ENCODE measurements at regions not wholly inside any gene's neighbourhood (a gene's known extent, or its start where the extent isn't known, plus 50 kb on each side); places are given as distances from the start of the nearest gene placed in this dataset.

DNA sequence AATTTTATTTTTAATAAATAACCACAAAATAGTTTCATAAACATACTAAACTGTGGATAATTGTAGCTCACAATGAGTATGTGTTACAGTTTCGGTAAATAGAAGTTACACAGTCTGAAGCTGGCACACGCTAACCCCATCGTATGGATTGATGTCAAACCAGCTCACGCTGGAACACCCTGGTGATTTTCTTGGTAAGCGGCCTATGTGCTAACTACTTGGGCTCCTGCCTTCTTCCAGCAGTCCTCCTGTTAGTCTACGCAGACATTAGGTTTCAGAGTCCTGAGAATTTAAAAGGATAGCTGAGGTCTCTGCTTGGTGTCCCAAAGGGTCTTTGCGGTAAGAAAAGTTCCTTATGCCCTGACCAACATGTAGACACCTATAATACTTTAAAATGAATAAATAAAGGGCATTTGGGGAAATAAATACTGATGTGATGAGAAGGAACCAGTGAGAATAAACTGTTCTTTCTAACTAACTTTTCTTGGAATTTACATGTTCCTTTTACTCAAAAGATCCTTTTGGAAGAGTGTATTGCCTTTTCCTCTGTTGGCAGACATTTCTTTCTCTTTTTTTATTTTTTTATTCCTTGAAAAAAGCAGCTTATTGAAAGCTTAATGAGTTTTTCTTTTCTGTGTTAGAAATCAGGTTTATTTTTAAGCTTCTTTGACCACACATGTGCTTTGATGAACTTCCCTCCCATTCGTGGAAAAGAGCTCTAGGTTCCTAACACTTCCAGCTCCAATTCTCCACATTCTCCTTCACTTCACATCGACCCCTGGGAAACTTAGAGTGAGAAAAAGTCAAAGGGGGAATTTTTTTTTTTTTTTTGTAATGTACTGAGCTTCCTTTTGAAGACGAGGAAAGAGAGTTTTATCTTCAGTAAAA, 322.2 kb downstream of the IRS1 start:
- H3K9me3 ChIP-seq (ENCODE audit: insufficient read depth, low read length), result 0 out of 2 replicates have a peak, but pooled peaks cover 17% of the 10 kb centered on the region
- no peak overlapping the region for H3K4me3 ChIP-seq (ENCODE audit: insufficient read length, low read depth)
- no peaks in the 10 kb centered on the region for H3K36me3 ChIP-seq (ENCODE audit: insufficient read depth, insufficient read length, low read length)
- H3K9ac ChIP-seq (ENCODE audit: insufficient read length, low read depth), result no peak overlapping the region
- DNase-seq (ENCODE audit: low read depth, low spot score), result no peak
- H3K27me3 ChIP-seq (ENCODE audit: insufficient read depth, insufficient read length), result no peaks in the 10 kb centered on the region
- H3K4me1 ChIP-seq (ENCODE audit: insufficient read depth, insufficient read length), result peaks cover 2% of the 10 kb centered on the region
- TF ChIP-seq YY1 (IDR thresholded peaks at IDR 0.05; ENCODE audit: insufficient read depth, insufficient read length) (no peak), ZNF274 (IDR thresholded peaks at IDR 0.05; ENCODE audit: low read depth, low read length) (no peak), SUZ12 (IDR thresholded peaks at IDR 0.05; ENCODE audit: extremely low read depth, insufficient read depth, insufficient read length) (no peak)

DNA sequence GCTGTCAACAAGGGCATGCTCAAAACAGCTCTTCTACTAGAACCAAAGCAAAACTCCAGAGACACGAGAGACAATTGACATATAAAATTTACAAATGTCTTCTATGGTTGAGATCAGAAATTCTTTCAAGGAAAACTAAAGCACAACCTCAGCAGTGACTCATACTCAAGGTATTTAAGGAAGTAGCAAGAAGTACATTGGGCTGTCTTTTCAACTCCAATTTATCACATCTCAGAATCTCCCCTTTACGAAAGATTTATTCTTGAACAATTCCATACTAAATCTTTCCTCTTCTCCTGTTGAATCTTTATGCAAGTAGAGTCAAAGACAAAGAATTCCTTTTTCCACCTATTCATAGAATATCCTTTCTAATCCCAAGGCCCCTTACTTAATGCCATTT, 324.0 kb downstream of the IRS1 start:
- TF ChIP-seq YY1 (IDR thresholded peaks at IDR 0.05; ENCODE audit: insufficient read depth, insufficient read length) (no peak), SUZ12 (IDR thresholded peaks at IDR 0.05; ENCODE audit: extremely low read depth, insufficient read depth, insufficient read length) (no peak), ZNF274 (IDR thresholded peaks at IDR 0.05; ENCODE audit: low read depth, low read length) (no peak)
- Histone ChIP-seq H3K4me3 (ENCODE audit: insufficient read length, low read depth) (no peak overlapping the region), H3K4me1 (ENCODE audit: insufficient read depth, insufficient read length) (peaks cover 2% of the 10 kb centered on the region), H3K27me3 (ENCODE audit: insufficient read depth, insufficient read length) (no peaks in the 10 kb centered on the region), H3K36me3 (ENCODE audit: insufficient read depth, insufficient read length, low read length) (no peaks in the 10 kb centered on the region), H3K9ac (ENCODE audit: insufficient read length, low read depth) (no peak overlapping the region), H3K9me3 (ENCODE audit: insufficient read depth, low read length) (0 out of 2 replicates have a peak, but pooled peaks cover 17% of the 10 kb centered on the region)
- no peak for DNase-seq (ENCODE audit: low read depth, low spot score)

GRCh38 chr2:226474131-226474530, 325.5 kb downstream of the IRS1 start:
- H3K4me3 ChIP-seq (ENCODE audit: insufficient read length, low read depth), result no peak overlapping the region
- DNase-seq (ENCODE audit: low read depth, low spot score), result no peak
- H3K9me3 ChIP-seq (ENCODE audit: insufficient read depth, low read length), result 0 out of 2 replicates have a peak, but pooled peaks cover 11% of the 10 kb centered on the region
- no peaks in the 10 kb centered on the region for H3K36me3 ChIP-seq (ENCODE audit: insufficient read depth, insufficient read length, low read length)
- H3K27me3 ChIP-seq (ENCODE audit: insufficient read depth, insufficient read length), result no peaks in the 10 kb centered on the region
- H3K9ac ChIP-seq (ENCODE audit: insufficient read length, low read depth), result no peak overlapping the region
- TF ChIP-seq ZNF274 (IDR thresholded peaks at IDR 0.05; ENCODE audit: low read depth, low read length), result no peak
- TF ChIP-seq YY1 (IDR thresholded peaks at IDR 0.05; ENCODE audit: insufficient read depth, insufficient read length), result no peak
- TF ChIP-seq SUZ12 (IDR thresholded peaks at IDR 0.05; ENCODE audit: extremely low read depth, insufficient read depth, insufficient read length), result no peak
- H3K4me1 ChIP-seq (ENCODE audit: insufficient read depth, insufficient read length), result peaks cover 2% of the 10 kb centered on the region

- Histone ChIP-seq H3K27me3 (ENCODE audit: insufficient read depth, insufficient read length) (no peaks in the 10 kb centered on the region), H3K9me3 (ENCODE audit: insufficient read depth, low read length) (0 out of 2 replicates have a peak, but pooled peaks cover 11% of the 10 kb centered on the region), H3K4me1 (ENCODE audit: insufficient read depth, insufficient read length) (no peaks in the 10 kb centered on the region), H3K9ac (ENCODE audit: insufficient read length, low read depth) (no peak overlapping the region), H3K36me3 (ENCODE audit: insufficient read depth, insufficient read length, low read length) (no peaks in the 10 kb centered on the region), H3K4me3 (ENCODE audit: insufficient read length, low read depth) (no peak overlapping the region)
- TF ChIP-seq YY1 (IDR thresholded peaks at IDR 0.05; ENCODE audit: insufficient read depth, insufficient read length) (no peak), SUZ12 (IDR thresholded peaks at IDR 0.05; ENCODE audit: extremely low read depth, insufficient read depth, insufficient read length) (no peak), ZNF274 (IDR thresholded peaks at IDR 0.05; ENCODE audit: low read depth, low read length) (no peak)
- no peak for DNase-seq (ENCODE audit: low read depth, low spot score)
These were observed 327.6 kb downstream of the IRS1 start for GRCh38 chr2:226471987-226472470.

- no peak for DNase-seq (ENCODE audit: low read depth, low spot score)
- Histone ChIP-seq H3K4me3 (ENCODE audit: insufficient read length, low read depth) (no peak overlapping the region), H3K9me3 (ENCODE audit: insufficient read depth, low read length) (no peaks in the 10 kb centered on the region), H3K9ac (ENCODE audit: insufficient read length, low read depth) (no peak overlapping the region), H3K27me3 (ENCODE audit: insufficient read depth, insufficient read length) (no peaks in the 10 kb centered on the region), H3K36me3 (ENCODE audit: insufficient read depth, insufficient read length, low read length) (no peaks in the 10 kb centered on the region), H3K4me1 (ENCODE audit: insufficient read depth, insufficient read length) (no peaks in the 10 kb centered on the region)
- TF ChIP-seq ZNF274 (IDR thresholded peaks at IDR 0.05; ENCODE audit: low read depth, low read length) (no peak), YY1 (IDR thresholded peaks at IDR 0.05; ENCODE audit: insufficient read depth, insufficient read length) (no peak), SUZ12 (IDR thresholded peaks at IDR 0.05; ENCODE audit: extremely low read depth, insufficient read depth, insufficient read length) (no peak)
These were observed 332.0 kb downstream of the IRS1 start for GRCh38 chr2:226467633-226468032.

GRCh38 chr2:226467221-226467620, 332.4 kb downstream of the IRS1 start:
- Histone ChIP-seq H3K36me3 (ENCODE audit: insufficient read depth, insufficient read length, low read length) (no peaks in the 10 kb centered on the region), H3K9ac (ENCODE audit: insufficient read length, low read depth) (no peak overlapping the region), H3K9me3 (ENCODE audit: insufficient read depth, low read length) (no peaks in the 10 kb centered on the region), H3K4me1 (ENCODE audit: insufficient read depth, insufficient read length) (no peaks in the 10 kb centered on the region), H3K27me3 (ENCODE audit: insufficient read depth, insufficient read length) (no peaks in the 10 kb centered on the region), H3K4me3 (ENCODE audit: insufficient read length, low read depth) (no peak overlapping the region)
- no peak for TF ChIP-seq ZNF274 (IDR thresholded peaks at IDR 0.05; ENCODE audit: low read depth, low read length)
- DNase-seq (ENCODE audit: low read depth, low spot score), result no peak

DNA sequence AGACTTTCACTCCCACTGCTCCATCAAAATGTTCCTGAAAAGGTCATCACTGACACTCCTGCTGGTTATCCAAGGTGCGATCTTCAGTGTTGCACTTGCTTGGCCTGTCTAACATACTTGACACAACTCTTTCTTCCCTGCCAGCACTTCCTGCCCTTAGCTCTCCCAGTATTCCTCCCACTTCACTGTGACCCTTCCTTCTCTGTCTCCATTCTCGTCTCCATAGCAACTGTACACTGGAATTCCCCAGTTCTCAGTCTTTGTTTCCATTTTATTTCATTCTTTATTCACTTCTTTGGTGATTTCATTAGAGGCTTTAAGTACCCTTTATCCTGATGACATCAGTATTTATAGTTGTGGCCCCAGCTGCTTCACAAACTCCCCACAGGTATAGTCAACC, 333.0 kb downstream of the IRS1 start:
- no peak for TF ChIP-seq SUZ12 (IDR thresholded peaks at IDR 0.05; ENCODE audit: extremely low read depth, insufficient read depth, insufficient read length)
- no peak for TF ChIP-seq YY1 (IDR thresholded peaks at IDR 0.05; ENCODE audit: insufficient read depth, insufficient read length)
- no peak for TF ChIP-seq ZNF274 (IDR thresholded peaks at IDR 0.05; ENCODE audit: low read depth, low read length)
- Histone ChIP-seq H3K9me3 (ENCODE audit: insufficient read depth, low read length) (no peaks in the 10 kb centered on the region), H3K9ac (ENCODE audit: insufficient read length, low read depth) (no peak overlapping the region), H3K27me3 (ENCODE audit: insufficient read depth, insufficient read length) (no peaks in the 10 kb centered on the region), H3K36me3 (ENCODE audit: insufficient read depth, insufficient read length, low read length) (no peaks in the 10 kb centered on the region), H3K4me1 (ENCODE audit: insufficient read depth, insufficient read length) (no peaks in the 10 kb centered on the region), H3K4me3 (ENCODE audit: insufficient read length, low read depth) (no peak overlapping the region)
- DNase-seq (ENCODE audit: low read depth, low spot score), result no peak
